Neuronal stem cell (in vitro differentiated cells): ENCODE measurements at regions not wholly inside any gene's neighbourhood (a gene's known extent, or its start where the extent isn't known, plus 50 kb on each side); places are given as distances from the start of the nearest gene placed in this dataset.

Source experiments
- DNase-seq: peaks from one replicate; pipeline ENCODE4 v3.0.0-alpha.2; 2013; ENCODE audit warnings: low spot score
- H2AFZ ChIP-seq: one replicate; pipeline ENCODE4 v1.6.1; 2013; ENCODE audit warnings: mild to moderate bottlenecking, low read length, inconsistent platforms
- H2AK5ac ChIP-seq: 2 replicates; pipeline ENCODE4 v1.6.1; 2013; ENCODE audit warnings: low read depth, mild to moderate bottlenecking, inconsistent platforms, low read length, moderate library complexity, mixed read lengths
- H2BK120ac ChIP-seq: 2 replicates; pipeline ENCODE4 v1.6.1; 2013; ENCODE audit warnings: low read depth, mild to moderate bottlenecking, inconsistent platforms, low read length, moderate library complexity, mixed read lengths
- H2BK12ac ChIP-seq: one replicate; pipeline ENCODE4 v1.6.1; 2013; ENCODE audit warnings: low read length, inconsistent platforms
- H2BK15ac ChIP-seq: 2 replicates; pipeline ENCODE4 v1.6.1; 2013; ENCODE audit warnings: mild to moderate bottlenecking, low read length, inconsistent platforms, mixed read lengths
- H2BK5ac ChIP-seq: one replicate; pipeline ENCODE4 v1.6.1; 2013; ENCODE audit warnings: inconsistent platforms, mild to moderate bottlenecking, low read length, moderate library complexity
- H3K14ac ChIP-seq: one replicate; pipeline ENCODE4 v1.6.1; 2013; ENCODE audit warnings: low read length, inconsistent platforms
- H3K18ac ChIP-seq: 2 replicates; pipeline ENCODE4 v1.6.1; 2013; ENCODE audit warnings: low read length, inconsistent platforms
- H3K23ac ChIP-seq: 2 replicates; pipeline ENCODE4 v1.6.1; 2013; ENCODE audit warnings: low read depth, mild to moderate bottlenecking, mixed read lengths, low read length, inconsistent platforms; ENCODE audit not compliant: poor library complexity
- H3K27ac ChIP-seq: replicated peaks from 3 replicates; pipeline ENCODE4 v1.5.1; 2013; ENCODE audit warnings: low read length, inconsistent platforms
- H3K27me3 ChIP-seq, 3 experiments: 2 replicates each; pipeline ENCODE4 v1.6.1; 2013; ENCODE audit warnings: low read length in 3 of 3, mild to moderate bottlenecking in 2 of 3, inconsistent platforms in 1 of 3, low read depth in 1 of 3, mixed read lengths in 1 of 3, moderate library complexity in 1 of 3; ENCODE audit not compliant: control insufficient read depth in 3 of 3, insufficient read depth in 3 of 3
- H3K36me3 ChIP-seq, 2 donors: replicated peaks in 1 of 2; 2 replicates each; pipeline ENCODE4 v1.6.1; 2013; ENCODE audit warnings: low read length in 2 of 2; ENCODE audit not compliant: control insufficient read depth in 2 of 2, insufficient read depth in 2 of 2
- H3K4ac ChIP-seq: 2 replicates; pipeline ENCODE4 v1.6.1; 2013; ENCODE audit warnings: inconsistent platforms, mild to moderate bottlenecking, low read length, moderate library complexity
- H3K4me1 ChIP-seq, 2 donors: 1 replicate in 1 of 2; 2 replicates in 1 of 2; pipeline ENCODE4 v1.6.1; 2013; ENCODE audit warnings: low read length in 2 of 2, low read depth in 1 of 2; ENCODE audit not compliant: control insufficient read depth in 2 of 2, insufficient read depth in 1 of 2
- H3K4me2 ChIP-seq: one replicate; pipeline ENCODE4 v1.6.1; 2013; ENCODE audit warnings: mild to moderate bottlenecking, low read length, inconsistent platforms; ENCODE audit not compliant: insufficient read depth, poor library complexity, severe bottlenecking
- H3K4me3 ChIP-seq, 2 donors: 2 replicates each; pipeline ENCODE4 v1.5.1; 2013; ENCODE audit warnings: low read length in 2 of 2, mild to moderate bottlenecking in 2 of 2, inconsistent platforms in 1 of 2, moderate library complexity in 1 of 2
- H3K79me1 ChIP-seq: one replicate; pipeline ENCODE4 v1.6.1; 2013; ENCODE audit warnings: low read depth, mild to moderate bottlenecking, inconsistent platforms, low read length, moderate library complexity
- H3K9ac ChIP-seq: one replicate; pipeline ENCODE4 v1.6.1; 2013; ENCODE audit warnings: mild to moderate bottlenecking, low read depth, low read length, inconsistent platforms; ENCODE audit not compliant: poor library complexity
- H3K9me3 ChIP-seq, 2 donors: replicated peaks in 1 of 2; 2 replicates each; pipeline versions ENCODE3 to v1.6.1; 2013; ENCODE audit warnings: low read length in 2 of 2, mild to moderate bottlenecking in 2 of 2, inconsistent platforms in 1 of 2, low read depth in 1 of 2, mixed read lengths in 1 of 2, moderate library complexity in 1 of 2; ENCODE audit not compliant: control insufficient read depth in 2 of 2, insufficient read depth in 1 of 2
- H4K8ac ChIP-seq: one replicate; pipeline ENCODE4 v1.6.1; 2013; ENCODE audit warnings: low read depth, mild to moderate bottlenecking, inconsistent platforms, low read length, moderate library complexity
- H4K91ac ChIP-seq: one replicate; pipeline ENCODE4 v1.6.1; 2013; ENCODE audit warnings: low read length, low read depth, mild to moderate bottlenecking, inconsistent platforms; ENCODE audit not compliant: poor library complexity
- WGBS, 2 donors: extraction: QIAGEN DNeasy Blood & Tissue Kit; methylation state at CpG; one replicate each; pipeline ENCODE4 v1.1.7; 2013; ENCODE audit warnings: missing lambda C conversion rate in 2 of 2, mixed read lengths in 1 of 2; ENCODE audit not compliant: insufficient read length in 2 of 2, insufficient replicate concordance in 1 of 2; ENCODE audit errors: extremely low coverage in 2 of 2; 5-methylcytosine and 5-hydroxymethylcytosine counted together

GRCh38 chr2:145402706-145403277 is 882.9 kb upstream of the ZEB2 start:
- Histone ChIP-seq H2BK12ac (no peak overlapping the region), H3K14ac (no peak overlapping the region), H3K4me1 (no peaks in the 10 kb centered on the region), H3K9me3 (no peaks in the 10 kb centered on the region), H3K4me2 (no peak overlapping the region), H3K4me3 (no peak overlapping the region), H3K36me3 (no peaks in the 10 kb centered on the region), H3K9ac (no peak overlapping the region), H3K27ac (no peak overlapping the region), H3K18ac (no peak overlapping the region), H2BK5ac (no peak overlapping the region), H2BK15ac (no peak overlapping the region), H3K4ac (no peak overlapping the region), H2AFZ (no peak overlapping the region), H2AK5ac (no peak overlapping the region), H2BK120ac (no peak overlapping the region), H4K91ac (no peak overlapping the region), H4K8ac (no peak overlapping the region), H3K79me1 (no peaks in the 10 kb centered on the region), H3K23ac (no peak overlapping the region), H3K27me3 (no peaks in the 10 kb centered on the region)
- WGBS, 2 donors, result no CpG with 5 or more reads among the region's 2 CpGs
- DNase-seq, result no peak

- no peak overlapping the region for H3K9ac ChIP-seq
- H3K9me3 ChIP-seq, result no peaks in the 10 kb centered on the region
- DNase-seq, result no peak
- H2BK12ac ChIP-seq, result no peak overlapping the region
- no peak overlapping the region for H2AFZ ChIP-seq
- H2BK5ac ChIP-seq, result no peak overlapping the region
- no peak overlapping the region for H3K4me2 ChIP-seq
- no peak overlapping the region for H2AK5ac ChIP-seq
- no peak overlapping the region for H2BK15ac ChIP-seq
- no peak overlapping the region for H3K14ac ChIP-seq
- no peak overlapping the region for H3K23ac ChIP-seq
- no peak overlapping the region for H3K18ac ChIP-seq
- no peaks in the 10 kb centered on the region for H3K27me3 ChIP-seq
- no peak overlapping the region for H3K4me3 ChIP-seq
- no peak overlapping the region for H4K91ac ChIP-seq
- no peaks in the 10 kb centered on the region for H3K79me1 ChIP-seq
- no peak overlapping the region for H4K8ac ChIP-seq
- no peaks in the 10 kb centered on the region for H3K36me3 ChIP-seq
- H3K4me1 ChIP-seq, result no peaks in the 10 kb centered on the region
- H3K27ac ChIP-seq, result no peak overlapping the region
- WGBS, 2 donors, result no CpG with 5 or more reads among the region's 1 CpG
- H2BK120ac ChIP-seq, result no peak overlapping the region
- H3K4ac ChIP-seq, result no peak overlapping the region
These were observed 879.2 kb upstream of the ZEB2 start for GRCh38 chr2:145399131-145399530.

GRCh38 chr2:145394181-145394580 is 874.3 kb upstream of the ZEB2 start:
- no peak overlapping the region for H3K18ac ChIP-seq
- WGBS, 2 donors, result no CpG with 5 or more reads among the region's 3 CpGs
- H3K14ac ChIP-seq, result no peak overlapping the region
- no peak overlapping the region for H2BK120ac ChIP-seq
- no peaks in the 10 kb centered on the region for H3K9me3 ChIP-seq
- no peak overlapping the region for H2BK12ac ChIP-seq
- no peak overlapping the region for H2AFZ ChIP-seq
- H3K36me3 ChIP-seq, result no peaks in the 10 kb centered on the region
- no peak overlapping the region for H3K4ac ChIP-seq
- no peaks in the 10 kb centered on the region for H3K27me3 ChIP-seq
- no peak overlapping the region for H3K23ac ChIP-seq
- H2BK5ac ChIP-seq, result no peak overlapping the region
- no peaks in the 10 kb centered on the region for H3K79me1 ChIP-seq
- DNase-seq, result no peak
- no peak overlapping the region for H3K27ac ChIP-seq
- no peak overlapping the region for H3K9ac ChIP-seq
- no peak overlapping the region for H3K4me3 ChIP-seq
- H2BK15ac ChIP-seq, result no peak overlapping the region
- no peak overlapping the region for H3K4me2 ChIP-seq
- H4K8ac ChIP-seq, result no peak overlapping the region
- no peak overlapping the region for H2AK5ac ChIP-seq
- no peak overlapping the region for H4K91ac ChIP-seq
- no peaks in the 10 kb centered on the region for H3K4me1 ChIP-seq

DNA sequence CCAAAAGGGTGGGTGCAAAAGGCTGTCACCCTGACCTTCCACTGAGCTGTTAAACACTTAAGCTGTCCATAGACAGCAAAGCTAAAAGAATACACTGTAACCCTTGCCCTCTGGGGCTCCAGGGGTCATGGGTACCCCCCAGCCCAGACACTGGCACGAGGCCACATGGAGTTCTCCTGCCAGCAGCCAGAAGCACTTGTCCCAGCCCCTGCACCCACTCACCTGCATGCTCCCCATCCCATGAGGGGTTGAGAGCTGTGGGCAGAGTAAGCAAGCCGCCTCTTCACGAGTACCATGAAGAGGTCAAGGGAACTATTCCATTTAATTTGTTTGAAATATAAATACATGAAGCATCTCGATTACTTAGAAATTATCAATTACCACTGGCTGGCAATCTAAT is 867.1 kb upstream of the ZEB2 start:
- peak overlapping the region; percentile 59 for H3K18ac ChIP-seq
- no peak overlapping the region for H4K8ac ChIP-seq
- no peak overlapping the region for H3K14ac ChIP-seq
- H4K91ac ChIP-seq, result no peak overlapping the region
- H3K27ac ChIP-seq, result no peak overlapping the region
- H2BK15ac ChIP-seq, result no peak overlapping the region
- WGBS, 2 donors, result no CpG with 5 or more reads among the region's 4 CpGs
- no peak overlapping the region for H3K23ac ChIP-seq
- no peak for DNase-seq
- H3K4me1 ChIP-seq, result no peaks in the 10 kb centered on the region
- H3K27me3 ChIP-seq, result no peaks in the 10 kb centered on the region
- H3K9me3 ChIP-seq, result no peaks in the 10 kb centered on the region
- H2BK12ac ChIP-seq, result no peak overlapping the region
- no peak overlapping the region for H3K4ac ChIP-seq
- no peaks in the 10 kb centered on the region for H3K36me3 ChIP-seq
- no peaks in the 10 kb centered on the region for H3K79me1 ChIP-seq
- H2AK5ac ChIP-seq, result no peak overlapping the region
- no peak overlapping the region for H2BK5ac ChIP-seq
- no peak overlapping the region for H3K4me2 ChIP-seq
- H2BK120ac ChIP-seq, result no peak overlapping the region
- H3K4me3 ChIP-seq, result no peak overlapping the region
- H2AFZ ChIP-seq, result no peak overlapping the region
- no peak overlapping the region for H3K9ac ChIP-seq
